Loucy (cell line): ENCODE measurements at regions not wholly inside any gene's neighbourhood (a gene's known extent, or its start where the extent isn't known, plus 50 kb on each side); places are given as distances from the start of the nearest gene placed in this dataset.

Experiments used
- H2AFZ ChIP-seq: fragments of 200-600 bp; sonication (generic); 2 replicates; pipeline ENCODE4 v1.6.0; 2016; ENCODE audit warnings: antibody characterized with exemption, mild to moderate bottlenecking, low read length, moderate library complexity
- H3F3A ChIP-seq: fragments of 200-600 bp; 2 replicates; pipeline ENCODE4 v1.6.0; 2016; ENCODE audit warnings: antibody characterized with exemption, low read depth, mild to moderate bottlenecking
- H3K27me3 ChIP-seq: fragments of 200-600 bp; sonication (generic); 2 replicates; pipeline ENCODE4 v1.6.1; 2014; ENCODE audit warnings: low read length, mild to moderate bottlenecking; ENCODE audit not compliant: insufficient read depth, poor library complexity, severe bottlenecking
- H3K36me3 ChIP-seq: fragments of 200-600 bp; sonication (generic); 2 replicates; pipeline ENCODE4 v1.6.1; 2016; ENCODE audit warnings: low read length; ENCODE audit not compliant: insufficient read depth
- H3K4me1 ChIP-seq: fragments of 200-600 bp; sonication (generic); 2 replicates; pipeline ENCODE4 v1.5.1; 2014; ENCODE audit warnings: low read length, mild to moderate bottlenecking; ENCODE audit not compliant: insufficient read depth, poor library complexity, severe bottlenecking
- H3K4me2 ChIP-seq: fragments of 200-600 bp; sonication (generic); 2 replicates; pipeline ENCODE4 v1.6.0; 2014; ENCODE audit warnings: antibody characterized with exemption, low read length, low read depth, mild to moderate bottlenecking; ENCODE audit not compliant: poor library complexity, severe bottlenecking
- H3K4me3 ChIP-seq: fragments of 200-600 bp; sonication (generic); 2 replicates; pipeline ENCODE4 v1.5.1; 2014; ENCODE audit warnings: low read length, mild to moderate bottlenecking, mixed read lengths; ENCODE audit not compliant: poor library complexity, severe bottlenecking
- H3K79me2 ChIP-seq: fragments of 200-600 bp; sonication (generic); 2 replicates; pipeline ENCODE4 v1.6.1; 2014; ENCODE audit warnings: low read length; ENCODE audit not compliant: insufficient read depth
- H3K9ac ChIP-seq: fragments of 200-600 bp; sonication (generic); 2 replicates; pipeline ENCODE4 v1.6.0; 2014; ENCODE audit warnings: mild to moderate bottlenecking, low read depth, low read length, moderate library complexity; ENCODE audit not compliant: poor library complexity, severe bottlenecking
- H3K9me2 ChIP-seq: fragments of 200-600 bp; sonication (generic); replicated peaks from 2 replicates; pipeline ENCODE4 v1.6.1; 2016; ENCODE audit warnings: low read depth, low read length, mixed read lengths
- H3K9me3 ChIP-seq: fragments of 200-600 bp; sonication (generic); 2 replicates; pipeline ENCODE4 v1.6.1; 2014; ENCODE audit warnings: mild to moderate bottlenecking, antibody characterized with exemption, low read length, low read depth; ENCODE audit not compliant: insufficient read depth
- H4K20me1 ChIP-seq: fragments of 200-600 bp; sonication (generic); 2 replicates; pipeline ENCODE4 v1.6.0; 2014; ENCODE audit warnings: antibody characterized with exemption, low read length, mild to moderate bottlenecking; ENCODE audit not compliant: insufficient read depth, poor library complexity, severe bottlenecking
- CTCF ChIP-seq: fragments of 200-600 bp; sonication (generic); conservative IDR thresholded peaks from 2 replicates; pipeline ENCODE4 v1.5.1; 2014; ENCODE audit warnings: mild to moderate bottlenecking, antibody characterized with exemption, low read length
- EZH2phosphoT487 ChIP-seq: fragments of 200-600 bp; IDR thresholded peaks from 2 replicates; pipeline ENCODE4 v1.6.1; 2018; ENCODE audit warnings: antibody characterized with exemption, mild to moderate bottlenecking, moderate library complexity, borderline replicate concordance

- Histone ChIP-seq H3K4me3 (no peak overlapping the region), H4K20me1 (no peaks in the 10 kb centered on the region), H3K4me1 (no peaks in the 10 kb centered on the region), H3K4me2 (no peak overlapping the region), H3K9ac (no peak overlapping the region), H2AFZ (no peak overlapping the region), H3K9me2 (no peaks in the 10 kb centered on the region), H3K9me3 (no peaks in the 10 kb centered on the region), H3K36me3 (no peaks in the 10 kb centered on the region), H3F3A (no peaks in the 10 kb centered on the region), H3K27me3 (no peaks in the 10 kb centered on the region), H3K79me2 (no peaks in the 10 kb centered on the region)
- TF ChIP-seq CTCF (no peak), EZH2phosphoT487 (no peak)
These were observed 851.1 kb upstream of the FAT3 start for GRCh38 chr11:91373497-91373896.

DNA sequence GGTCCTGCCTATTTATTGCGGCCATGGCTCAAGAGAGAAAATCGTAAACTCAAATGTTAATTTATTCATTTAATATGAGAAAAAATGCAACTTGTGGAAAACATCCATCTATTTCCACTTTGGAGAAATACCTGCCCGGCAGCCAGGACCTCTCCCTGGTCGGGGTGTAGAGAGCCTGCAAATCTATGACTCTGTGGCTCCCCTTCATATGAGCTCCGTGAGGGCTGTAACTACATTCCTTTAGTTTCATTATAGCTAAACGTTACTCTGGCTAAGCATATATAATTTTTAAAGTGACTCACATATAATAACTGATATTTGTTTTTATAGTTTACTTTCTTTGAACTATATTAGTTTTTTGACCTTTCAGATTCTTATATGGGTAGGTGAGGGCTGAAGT is 857.8 kb upstream of the FAT3 start:
- TF ChIP-seq CTCF (no peak), EZH2phosphoT487 (no peak)
- no peaks in the 10 kb centered on the region for H3F3A ChIP-seq
- no peak overlapping the region for H2AFZ ChIP-seq
- H3K4me1 ChIP-seq: no peaks in the 10 kb centered on the region
- no peak overlapping the region for H3K4me2 ChIP-seq
- no peaks in the 10 kb centered on the region for H3K79me2 ChIP-seq
- H3K9me2 ChIP-seq: no peaks in the 10 kb centered on the region
- H4K20me1 ChIP-seq: no peaks in the 10 kb centered on the region
- no peaks in the 10 kb centered on the region for H3K9me3 ChIP-seq
- H3K27me3 ChIP-seq: no peaks in the 10 kb centered on the region
- H3K36me3 ChIP-seq: no peaks in the 10 kb centered on the region
- no peak overlapping the region for H3K9ac ChIP-seq
- H3K4me3 ChIP-seq: no peak overlapping the region

DNA sequence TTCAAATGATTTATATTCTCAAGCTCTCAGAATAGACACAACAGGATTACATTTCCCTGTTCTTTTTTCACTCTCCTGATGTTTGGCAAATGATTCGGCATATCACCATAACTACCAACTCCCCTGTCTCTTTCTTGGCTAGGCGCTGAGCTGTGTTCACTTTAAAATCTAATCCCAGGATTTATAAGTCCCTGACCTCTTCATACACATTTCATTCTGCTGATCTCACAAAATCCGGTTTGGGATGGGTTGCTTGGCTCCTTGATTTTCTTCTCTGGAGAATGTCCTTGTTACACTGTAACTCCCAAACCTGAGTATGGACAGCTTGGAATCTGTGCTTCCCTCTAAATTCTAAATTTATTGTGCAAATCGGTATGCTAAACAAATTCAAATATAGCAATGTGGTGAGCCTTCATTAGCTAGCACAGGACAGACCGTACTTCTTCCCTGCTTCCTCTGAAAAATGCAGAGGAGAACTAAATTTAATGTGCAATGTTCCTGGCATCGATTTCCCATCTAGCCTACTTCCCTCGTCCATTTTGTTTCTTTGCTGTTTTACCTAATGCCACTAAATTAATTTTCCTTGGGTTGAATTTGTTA is 858.5 kb upstream of the FAT3 start:
- Histone ChIP-seq H3K4me3 (no peak overlapping the region), H3K4me2 (no peak overlapping the region), H3K79me2 (no peaks in the 10 kb centered on the region), H3K27me3 (no peaks in the 10 kb centered on the region), H3K4me1 (no peaks in the 10 kb centered on the region), H3K36me3 (no peaks in the 10 kb centered on the region), H3F3A (no peaks in the 10 kb centered on the region), H2AFZ (no peak overlapping the region), H3K9me2 (no peaks in the 10 kb centered on the region), H3K9ac (no peak overlapping the region), H3K9me3 (no peaks in the 10 kb centered on the region), H4K20me1 (no peaks in the 10 kb centered on the region)
- no peak for TF ChIP-seq CTCF
- no peak for TF ChIP-seq EZH2phosphoT487
